ENCODE measurements at regions not wholly inside any gene's neighbourhood (a gene's known extent, or its start where the extent isn't known, plus 50 kb on each side); places are given as distances from the start of the nearest gene placed in this dataset.
A peak's percentile ranks its signal among the peaks of the same experiment; 100 is the strongest.

DNA sequence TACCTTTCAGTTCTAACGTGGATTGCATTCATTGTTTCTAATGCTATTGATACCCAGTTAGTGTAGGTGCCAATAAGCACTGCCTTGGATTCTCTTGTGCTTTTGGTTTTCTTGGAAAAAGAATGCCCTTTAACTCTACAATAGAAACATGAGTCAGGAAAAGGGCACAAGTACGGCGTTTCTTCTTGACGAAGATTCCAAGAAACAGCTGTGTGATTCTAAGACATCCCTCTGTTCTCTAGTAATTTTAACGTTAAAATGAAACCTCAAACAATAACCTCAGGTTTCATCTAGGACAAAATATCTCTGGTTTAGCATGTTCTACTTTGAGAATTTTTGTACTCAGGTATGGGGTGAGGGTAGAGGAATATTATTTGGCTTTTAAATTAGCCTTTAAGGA is 540.5 kb upstream of the ATP11B start:
- DNase-seq = no peak
- WGBS, 2 donors = 58 to 67% methylated on average over 5 of the region's 5 CpGs
- Histone ChIP-seq H3K36me3 (ENCODE audit: low read depth, missing control alignments) (no peaks in the 10 kb centered on the region), H3K4me1 (no peaks in the 10 kb centered on the region), H3K9me3 (no peaks in the 10 kb centered on the region), H3K27ac (no peak overlapping the region), H3K4me3 (no peak overlapping the region), H3K27me3 (no peaks in the 10 kb centered on the region)
- TF ChIP-seq CTCF (IDR thresholded peaks at IDR 0.05) = no peak
- no peak for TF ChIP-seq POLR2A (IDR thresholded peaks at IDR 0.05)
- intact Hi-C loops (cut with DNase I; ENCODE audit: low total_unique reads) = no loop called here

- Histone ChIP-seq H3K4me1 (no peaks in the 10 kb centered on the region), H3K27ac (no peak overlapping the region), H3K9me3 (no peaks in the 10 kb centered on the region), H3K4me3 (no peak overlapping the region), H3K27me3 (no peaks in the 10 kb centered on the region), H3K36me3 (ENCODE audit: low read depth, missing control alignments) (no peaks in the 10 kb centered on the region)
- 95 to 98% methylated on average over 2 of the region's 2 CpGs for WGBS, 2 donors
- TF ChIP-seq CTCF (IDR thresholded peaks at IDR 0.05) (no peak), POLR2A (IDR thresholded peaks at IDR 0.05) (no peak)
- no peak for DNase-seq
- intact Hi-C loops (cut with DNase I; ENCODE audit: low total_unique reads) = no loop called here
Measured at GRCh38 chr3:182255158-182255557, 538.1 kb upstream of the ATP11B start.

GRCh38 chr3:182257361-182257760 is 535.9 kb upstream of the ATP11B start:
- no peaks in the 10 kb centered on the region for H3K9me3 ChIP-seq
- H3K27ac ChIP-seq = no peak overlapping the region
- no peaks in the 10 kb centered on the region for H3K4me1 ChIP-seq
- no peak for DNase-seq
- no peaks in the 10 kb centered on the region for H3K27me3 ChIP-seq
- H3K4me3 ChIP-seq = no peak overlapping the region
- H3K36me3 ChIP-seq (ENCODE audit: low read depth, missing control alignments) = no peaks in the 10 kb centered on the region
- TF ChIP-seq CTCF (IDR thresholded peaks at IDR 0.05) (no peak), POLR2A (IDR thresholded peaks at IDR 0.05) (no peak)
- WGBS, 2 donors = 87 to 92% methylated on average over 4 of the region's 4 CpGs
- intact Hi-C loops (cut with DNase I; ENCODE audit: low total_unique reads) = no loop called here

GRCh38 chr3:182258538-182259177 is 534.6 kb upstream of the ATP11B start:
- Histone ChIP-seq H3K4me1 (no peaks in the 10 kb centered on the region), H3K36me3 (ENCODE audit: low read depth, missing control alignments) (no peaks in the 10 kb centered on the region), H3K27me3 (no peaks in the 10 kb centered on the region), H3K4me3 (no peak overlapping the region), H3K27ac (no peak overlapping the region), H3K9me3 (no peaks in the 10 kb centered on the region)
- WGBS, 2 donors = 28 to 32% methylated on average over 3 of the region's 3 CpGs
- intact Hi-C loops (cut with DNase I; ENCODE audit: low total_unique reads) = no loop called here
- TF ChIP-seq CTCF (IDR thresholded peaks at IDR 0.05) (peak in 2 of 3 experiments; percentile 25 to 40), POLR2A (IDR thresholded peaks at IDR 0.05) (no peak)
- peak; percentile 26 for DNase-seq

DNA sequence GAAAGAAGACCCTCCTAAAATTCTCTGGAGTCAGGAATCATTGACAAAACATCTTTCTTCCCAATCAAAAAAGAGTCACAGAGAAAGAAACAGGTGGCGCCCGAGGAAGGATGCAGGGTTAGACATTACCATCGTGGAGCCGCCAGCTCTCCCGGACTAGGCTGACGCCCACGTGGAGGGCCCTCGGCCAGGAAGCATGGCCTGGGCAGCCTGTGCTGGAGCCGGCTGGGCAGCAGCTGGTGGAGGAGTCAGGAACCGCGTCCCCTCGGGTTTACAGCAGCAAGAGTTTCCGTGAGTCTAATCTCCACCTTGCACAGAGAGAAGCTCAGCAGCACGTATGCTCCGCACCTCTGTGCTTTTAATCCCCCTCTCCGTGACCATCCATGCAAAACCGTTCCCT is 533.7 kb upstream of the ATP11B start:
- WGBS, 2 donors = 10 to 22% methylated on average over 17 of the region's 17 CpGs
- peak; percentile 34 for DNase-seq
- intact Hi-C loops (cut with DNase I; ENCODE audit: low total_unique reads) = no loop called here
- H3K4me1 ChIP-seq = no peaks in the 10 kb centered on the region
- no peak overlapping the region for H3K27ac ChIP-seq
- no peak for TF ChIP-seq POLR2A (IDR thresholded peaks at IDR 0.05)
- TF ChIP-seq CTCF (IDR thresholded peaks at IDR 0.05) = no peak
- H3K36me3 ChIP-seq (ENCODE audit: low read depth, missing control alignments) = no peaks in the 10 kb centered on the region
- H3K27me3 ChIP-seq = no peaks in the 10 kb centered on the region
- no peak overlapping the region for H3K4me3 ChIP-seq
- no peaks in the 10 kb centered on the region for H3K9me3 ChIP-seq

All from testis (tissue), 2 donors.